Daoy (cell line): ENCODE measurements at regions not wholly inside any gene's neighbourhood (a gene's known extent, or its start where the extent isn't known, plus 50 kb on each side); places are given as distances from the start of the nearest gene placed in this dataset.
"Not testable (repeated sequence)": the region's sequence is repeated elsewhere in the genome, so short reads cannot be mapped to it uniquely, and the experiment has no call there.

Source experiments
- DNase-seq: peaks from one replicate; pipeline ENCODE4 v3.0.0-alpha.2; 2015; ENCODE audit warnings: low read depth

GRCh38 chr10:6813856-6814255 is 233.8 kb upstream of the PRKCQ start:
- DNase-seq: no peak

- no peak for DNase-seq
These were observed 233.2 kb upstream of the PRKCQ start for GRCh38 chr10:6813306-6813705.

GRCh38 chr10:6811153-6811552 is 231.1 kb upstream of the PRKCQ start:
- DNase-seq: no peak

- DNase-seq: no peak
These were observed 223.3 kb upstream of the PRKCQ start for GRCh38 chr10:6803427-6803783.

- no peak for DNase-seq
These were observed 222.8 kb upstream of the PRKCQ start for GRCh38 chr10:6802759-6803426.

GRCh38 chr10:6796231-6796630 is 216.2 kb upstream of the PRKCQ start:
- no peak for DNase-seq

GRCh38 chr10:6795541-6795940 is 215.5 kb upstream of the PRKCQ start:
- no peak for DNase-seq

GRCh38 chr10:6794841-6795240 is 214.8 kb upstream of the PRKCQ start:
- not testable (repeated sequence) for DNase-seq

GRCh38 chr10:6794441-6794840 is 214.4 kb upstream of the PRKCQ start:
- DNase-seq: no peak

- DNase-seq: no peak
These were observed 208.7 kb upstream of the PRKCQ start for GRCh38 chr10:6788731-6789130.

GRCh38 chr10:6788231-6788630 is 208.2 kb upstream of the PRKCQ start:
- no peak for DNase-seq

GRCh38 chr10:6787718-6788117 is 207.6 kb upstream of the PRKCQ start:
- no peak for DNase-seq

- DNase-seq: no peak
These were observed 207.0 kb upstream of the PRKCQ start for GRCh38 chr10:6787091-6787490.

GRCh38 chr10:6786579-6787031 is 206.5 kb upstream of the PRKCQ start:
- peak; percentile 18 for DNase-seq

GRCh38 chr10:6784429-6784828 is 204.4 kb upstream of the PRKCQ start:
- not testable (repeated sequence) for DNase-seq

- DNase-seq: no peak
These were observed 203.4 kb upstream of the PRKCQ start for GRCh38 chr10:6783471-6783870.

GRCh38 chr10:6782378-6782777 is 202.3 kb upstream of the PRKCQ start:
- no peak for DNase-seq

- no peak for DNase-seq
These were observed 201.2 kb upstream of the PRKCQ start for GRCh38 chr10:6781133-6781770.

GRCh38 chr10:6780008-6780677 is 200.1 kb upstream of the PRKCQ start:
- DNase-seq: no peak

- DNase-seq: peak; percentile 95
These were observed 199.1 kb upstream of the PRKCQ start for GRCh38 chr10:6778992-6779701.

GRCh38 chr10:6776170-6776569 is 196.1 kb upstream of the PRKCQ start:
- DNase-seq: no peak

GRCh38 chr10:6774406-6774805 is 194.3 kb upstream of the PRKCQ start:
- no peak for DNase-seq

- DNase-seq: no peak
These were observed 191.3 kb upstream of the PRKCQ start for GRCh38 chr10:6771331-6771730.
